ENCODE measurements at regions not wholly inside any gene's neighbourhood (a gene's known extent, or its start where the extent isn't known, plus 50 kb on each side); places are given as distances from the start of the nearest gene placed in this dataset.

DNA sequence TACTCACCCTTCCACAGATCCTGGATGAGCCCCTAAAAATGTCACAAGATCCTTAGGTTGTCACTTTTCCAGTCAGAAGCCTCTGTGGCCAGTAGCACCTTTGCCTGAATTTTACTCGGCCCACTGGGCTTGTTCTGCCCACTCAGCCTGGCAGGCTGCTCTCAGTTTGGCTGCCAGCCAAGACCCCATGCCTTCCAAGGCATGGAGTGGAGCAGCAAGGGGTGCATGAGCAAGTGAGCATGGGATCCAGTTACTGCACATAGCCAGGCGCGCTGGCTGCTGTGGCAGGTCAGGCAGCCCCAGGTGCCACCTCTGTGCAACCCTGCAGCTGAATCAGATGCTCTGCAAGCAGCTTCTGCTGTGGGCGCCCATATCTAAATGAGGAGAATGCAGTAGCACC, 79.3 kb downstream of the CGGBP1 start:
- Histone ChIP-seq H3K27me3 (ENCODE audit: control insufficient read depth in 4 of 4, insufficient read depth in 4 of 4, low read length in 3 of 4) (peaks cover 0 to 2% (median 0%) of the 10 kb centered on the region in 4 donors), H3K36me3 (ENCODE audit: control insufficient read depth in 4 of 4, insufficient read depth in 3 of 4, low read depth in 1 of 4, low read length in 3 of 4) (no peaks in the 10 kb centered on the region), H3K9ac (ENCODE audit: low read depth in 1 of 2, low read length in 2 of 2) (no peak overlapping the region), H3K9me3 (ENCODE audit: control insufficient read depth in 4 of 4, low read length in 3 of 4) (peaks cover 0 to 2% (median 0%) of the 10 kb centered on the region in 4 donors), H3K27ac (ENCODE audit: low read depth in 1 of 2, low read length in 2 of 2) (no peak overlapping the region), H3K4me3 (ENCODE audit: low read depth in 1 of 3, low read length in 3 of 3) (no peak overlapping the region), H3K4me1 (ENCODE audit: control insufficient read depth in 4 of 4, insufficient read depth in 4 of 4, low read length in 3 of 4) (no peaks in the 10 kb centered on the region)
- TF ChIP-seq EGR1 (IDR thresholded peaks at IDR 0.05; ENCODE audit: low read depth in 2 of 2) = no peak
- no peak for TF ChIP-seq HNF4A (conservative IDR thresholded peaks at IDR 0.05)
- no peak for TF ChIP-seq FOXA2 (IDR thresholded peaks at IDR 0.05)
- TF ChIP-seq, protein P1, sequence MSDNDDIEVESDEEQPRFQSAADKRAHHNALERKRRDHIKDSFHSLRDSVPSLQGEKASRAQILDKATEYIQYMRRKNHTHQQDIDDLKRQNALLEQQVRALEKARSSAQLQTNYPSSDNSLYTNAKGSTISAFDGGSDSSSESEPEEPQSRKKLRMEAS (IDR thresholded peaks at IDR 0.05) = no peak
- TF ChIP-seq, protein P2, sequence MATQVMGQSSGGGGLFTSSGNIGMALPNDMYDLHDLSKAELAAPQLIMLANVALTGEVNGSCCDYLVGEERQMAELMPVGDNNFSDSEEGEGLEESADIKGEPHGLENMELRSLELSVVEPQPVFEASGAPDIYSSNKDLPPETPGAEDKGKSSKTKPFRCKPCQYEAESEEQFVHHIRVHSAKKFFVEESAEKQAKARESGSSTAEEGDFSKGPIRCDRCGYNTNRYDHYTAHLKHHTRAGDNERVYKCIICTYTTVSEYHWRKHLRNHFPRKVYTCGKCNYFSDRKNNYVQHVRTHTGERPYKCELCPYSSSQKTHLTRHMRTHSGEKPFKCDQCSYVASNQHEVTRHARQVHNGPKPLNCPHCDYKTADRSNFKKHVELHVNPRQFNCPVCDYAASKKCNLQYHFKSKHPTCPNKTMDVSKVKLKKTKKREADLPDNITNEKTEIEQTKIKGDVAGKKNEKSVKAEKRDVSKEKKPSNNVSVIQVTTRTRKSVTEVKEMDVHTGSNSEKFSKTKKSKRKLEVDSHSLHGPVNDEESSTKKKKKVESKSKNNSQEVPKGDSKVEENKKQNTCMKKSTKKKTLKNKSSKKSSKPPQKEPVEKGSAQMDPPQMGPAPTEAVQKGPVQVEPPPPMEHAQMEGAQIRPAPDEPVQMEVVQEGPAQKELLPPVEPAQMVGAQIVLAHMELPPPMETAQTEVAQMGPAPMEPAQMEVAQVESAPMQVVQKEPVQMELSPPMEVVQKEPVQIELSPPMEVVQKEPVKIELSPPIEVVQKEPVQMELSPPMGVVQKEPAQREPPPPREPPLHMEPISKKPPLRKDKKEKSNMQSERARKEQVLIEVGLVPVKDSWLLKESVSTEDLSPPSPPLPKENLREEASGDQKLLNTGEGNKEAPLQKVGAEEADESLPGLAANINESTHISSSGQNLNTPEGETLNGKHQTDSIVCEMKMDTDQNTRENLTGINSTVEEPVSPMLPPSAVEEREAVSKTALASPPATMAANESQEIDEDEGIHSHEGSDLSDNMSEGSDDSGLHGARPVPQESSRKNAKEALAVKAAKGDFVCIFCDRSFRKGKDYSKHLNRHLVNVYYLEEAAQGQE (IDR thresholded peaks at IDR 0.05) = no peak
- TF ChIP-seq, protein P3, sequence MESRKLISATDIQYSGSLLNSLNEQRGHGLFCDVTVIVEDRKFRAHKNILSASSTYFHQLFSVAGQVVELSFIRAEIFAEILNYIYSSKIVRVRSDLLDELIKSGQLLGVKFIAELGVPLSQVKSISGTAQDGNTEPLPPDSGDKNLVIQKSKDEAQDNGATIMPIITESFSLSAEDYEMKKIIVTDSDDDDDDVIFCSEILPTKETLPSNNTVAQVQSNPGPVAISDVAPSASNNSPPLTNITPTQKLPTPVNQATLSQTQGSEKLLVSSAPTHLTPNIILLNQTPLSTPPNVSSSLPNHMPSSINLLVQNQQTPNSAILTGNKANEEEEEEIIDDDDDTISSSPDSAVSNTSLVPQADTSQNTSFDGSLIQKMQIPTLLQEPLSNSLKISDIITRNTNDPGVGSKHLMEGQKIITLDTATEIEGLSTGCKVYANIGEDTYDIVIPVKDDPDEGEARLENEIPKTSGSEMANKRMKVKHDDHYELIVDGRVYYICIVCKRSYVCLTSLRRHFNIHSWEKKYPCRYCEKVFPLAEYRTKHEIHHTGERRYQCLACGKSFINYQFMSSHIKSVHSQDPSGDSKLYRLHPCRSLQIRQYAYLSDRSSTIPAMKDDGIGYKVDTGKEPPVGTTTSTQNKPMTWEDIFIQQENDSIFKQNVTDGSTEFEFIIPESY (IDR thresholded peaks at IDR 0.05) = no peak
- TF ChIP-seq NR2F2 (IDR thresholded peaks at IDR 0.05) = no peak
- no peak for TF ChIP-seq SP1 (IDR thresholded peaks at IDR 0.05)
- TF ChIP-seq, protein P4, sequence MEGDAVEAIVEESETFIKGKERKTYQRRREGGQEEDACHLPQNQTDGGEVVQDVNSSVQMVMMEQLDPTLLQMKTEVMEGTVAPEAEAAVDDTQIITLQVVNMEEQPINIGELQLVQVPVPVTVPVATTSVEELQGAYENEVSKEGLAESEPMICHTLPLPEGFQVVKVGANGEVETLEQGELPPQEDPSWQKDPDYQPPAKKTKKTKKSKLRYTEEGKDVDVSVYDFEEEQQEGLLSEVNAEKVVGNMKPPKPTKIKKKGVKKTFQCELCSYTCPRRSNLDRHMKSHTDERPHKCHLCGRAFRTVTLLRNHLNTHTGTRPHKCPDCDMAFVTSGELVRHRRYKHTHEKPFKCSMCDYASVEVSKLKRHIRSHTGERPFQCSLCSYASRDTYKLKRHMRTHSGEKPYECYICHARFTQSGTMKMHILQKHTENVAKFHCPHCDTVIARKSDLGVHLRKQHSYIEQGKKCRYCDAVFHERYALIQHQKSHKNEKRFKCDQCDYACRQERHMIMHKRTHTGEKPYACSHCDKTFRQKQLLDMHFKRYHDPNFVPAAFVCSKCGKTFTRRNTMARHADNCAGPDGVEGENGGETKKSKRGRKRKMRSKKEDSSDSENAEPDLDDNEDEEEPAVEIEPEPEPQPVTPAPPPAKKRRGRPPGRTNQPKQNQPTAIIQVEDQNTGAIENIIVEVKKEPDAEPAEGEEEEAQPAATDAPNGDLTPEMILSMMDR (IDR thresholded peaks at IDR 0.05; ENCODE audit: low read depth, low read length, missing input control) = no peak
- TF ChIP-seq RAD21 (IDR thresholded peaks at IDR 0.05) = no peak
- TF ChIP-seq FOXA1 (IDR thresholded peaks at IDR 0.05) = no peak
- TF ChIP-seq RXRA (IDR thresholded peaks at IDR 0.05) = no peak
- TF ChIP-seq JUND (IDR thresholded peaks at IDR 0.05) = no peak
- no peak for TF ChIP-seq YY1 (IDR thresholded peaks at IDR 0.05)
- TF ChIP-seq, protein P5, sequence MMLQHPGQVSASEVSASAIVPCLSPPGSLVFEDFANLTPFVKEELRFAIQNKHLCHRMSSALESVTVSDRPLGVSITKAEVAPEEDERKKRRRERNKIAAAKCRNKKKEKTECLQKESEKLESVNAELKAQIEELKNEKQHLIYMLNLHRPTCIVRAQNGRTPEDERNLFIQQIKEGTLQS (IDR thresholded peaks at IDR 0.05) = no peak
- no peak for TF ChIP-seq HNF4G (IDR thresholded peaks at IDR 0.05)
- TF ChIP-seq GABPA (IDR thresholded peaks at IDR 0.05 in 1 of 2, conservative IDR thresholded peaks at IDR 0.05 in 1 of 2) = no peak
- no peak for TF ChIP-seq TAF1 (conservative IDR thresholded peaks at IDR 0.05)
- 85% methylated on average over 4 of the region's 4 CpGs for WGBS
- DNase-seq (ENCODE audit: low spot score) = no peak

Data from liver (tissue), 8 donors.